H1 (cell line): ENCODE measurements at regions not wholly inside any gene's neighbourhood (a gene's known extent, or its start where the extent isn't known, plus 50 kb on each side); places are given as distances from the start of the nearest gene placed in this dataset.

Experiments
- CBX5 ChIP-seq: fragments of 300-800, 300-1000 bp; sonication (generic); IDR thresholded peaks from 2 replicates; pipeline ENCODE4 v1.7.1; 2016; ENCODE audit warnings: antibody characterized with exemption, low read length, low read depth
- GABPA ChIP-seq: IDR thresholded peaks from 2 replicates; pipeline ENCODE4 v1.6.1; 2011; ENCODE audit warnings: mild to moderate bottlenecking, low read length, moderate library complexity, borderline replicate concordance; ENCODE audit not compliant: insufficient read depth
- HDAC6 ChIP-seq: IDR thresholded peaks from one replicate; pipeline ENCODE4 v1.7.1; 2012; ENCODE audit warnings: low read depth, mild to moderate bottlenecking, inconsistent platforms, low read length, moderate library complexity
- KDM5A ChIP-seq: fragments of 200-600 bp; IDR thresholded peaks from 2 replicates; pipeline ENCODE4 v1.7.1; 2012; ENCODE audit warnings: mild to moderate bottlenecking, low read length, inconsistent platforms, mixed read lengths
- POLR2A ChIP-seq, 2 experiments: IDR thresholded peaks; 1 replicate in 1 of 2; 2 replicates in 1 of 2; pipeline ENCODE4 v1.6.1; 2011; ENCODE audit warnings: low read depth in 2 of 2, low read length in 2 of 2, mild to moderate bottlenecking in 2 of 2; ENCODE audit errors: control extremely low read depth in 1 of 2
- RBBP5 ChIP-seq: IDR thresholded peaks from 2 replicates; pipeline ENCODE4 v1.7.1; 2012; ENCODE audit warnings: low read depth, mild to moderate bottlenecking, inconsistent platforms, low read length, moderate library complexity, borderline replicate concordance
- SIN3A ChIP-seq, 2 experiments: IDR thresholded peaks in 1 of 2; conservative IDR thresholded peaks in 1 of 2; 2 replicates each; pipeline ENCODE4 v1.6.1; 2011 to 2012; ENCODE audit warnings: low read length in 2 of 2, improper control_type of control experiment in 1 of 2, low read depth in 1 of 2, mild to moderate bottlenecking in 1 of 2
- SIX5 ChIP-seq: IDR thresholded peaks from 2 replicates; pipeline ENCODE4 v1.6.1; 2011; ENCODE audit warnings: mild to moderate bottlenecking, low read depth, low read length
- YY1 ChIP-seq: IDR thresholded peaks from 2 replicates; pipeline ENCODE4 v1.6.1; 2011; ENCODE audit warnings: low read depth, mild to moderate bottlenecking, low read length

DNA sequence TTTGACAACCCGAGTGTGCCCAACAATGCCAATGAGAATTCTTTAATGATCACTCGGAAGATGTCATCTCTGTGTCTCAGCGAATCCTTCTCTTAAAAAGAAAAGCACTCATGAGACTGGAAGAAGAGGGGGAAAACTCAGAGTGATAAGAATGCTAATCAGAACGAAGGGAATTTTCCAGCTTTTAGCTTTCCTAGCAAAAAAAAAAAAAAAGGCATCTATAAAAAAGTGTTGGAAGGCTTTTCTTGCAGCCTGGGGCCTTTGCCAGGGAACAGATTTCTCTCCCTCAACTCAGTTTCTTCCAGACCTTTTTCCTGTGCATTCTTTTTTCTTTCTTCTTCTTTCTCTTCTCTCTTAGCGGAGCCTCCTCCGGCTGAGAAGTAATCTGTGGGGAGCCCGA is 80.5 kb upstream of the NEO1 start (continued):
- no peak for TF ChIP-seq KDM5A
- TF ChIP-seq POLR2A (IDR thresholded peaks at IDR 0.05; ENCODE audit: control extremely low read depth in 1 of 2, low read depth in 2 of 2, low read length in 2 of 2): no peak
- TF ChIP-seq CBX5: no peak
- TF ChIP-seq YY1: no peak
- no peak for TF ChIP-seq HDAC6
- no peak for TF ChIP-seq SIN3A (conservative IDR thresholded peaks at IDR 0.05 in 1 of 2, IDR thresholded peaks at IDR 0.05 in 1 of 2; ENCODE audit: low read depth in 1 of 2, low read length in 2 of 2)
- no peak for TF ChIP-seq SIX5
- TF ChIP-seq GABPA: no peak
- no peak for TF ChIP-seq RBBP5
